H1 (cell line): ENCODE measurements at regions not wholly inside any gene's neighbourhood (a gene's known extent, or its start where the extent isn't known, plus 50 kb on each side); places are given as distances from the start of the nearest gene placed in this dataset.

Experiments
- CTCF ChIA-PET: fragments of 300-600 bp; sonication (Branson Sonifier 250); formaldehyde crosslinking; loops from one replicate; lab custom pipeline; 2021; ENCODE audit not compliant: partially characterized antibody; lab: Charles Lee
- POLR2A ChIA-PET: fragments of 300-600 bp; sonication (Branson Sonifier 250); formaldehyde crosslinking; loops from one replicate; lab custom pipeline; 2021; ENCODE audit warnings: inconsistent platforms; ENCODE audit not compliant: partially characterized antibody; lab: Charles Lee
- DNase-seq, 2 experiments: peaks; one replicate each; pipeline versions ENCODE4 v3.0.0 to v3.0.0-alpha.2; 2010 to 2022; ENCODE audit warnings: low spot score in 2 of 2, low read depth in 1 of 2, mixed read lengths in 1 of 2
- FAIRE-seq: peaks from 2 replicates; lab custom pipeline; 2011; peaks lifted over from hg19 to GRCh38; lab: Jason Lieb, UNC
- H2AFZ ChIP-seq: 2 replicates; pipeline ENCODE4 v1.8.1; 2012; ENCODE audit warnings: low read length, inconsistent platforms
- H2AK5ac ChIP-seq: 2 replicates; pipeline ENCODE4 v1.6.1; 2013; ENCODE audit warnings: low read depth, low read length
- H2BK120ac ChIP-seq: replicated peaks from 2 replicates; pipeline ENCODE3; 2013; ENCODE audit warnings: low read depth, low read length, inconsistent platforms
- H2BK12ac ChIP-seq: 2 replicates; pipeline ENCODE4 v1.6.1; 2013; ENCODE audit warnings: low read depth, low read length
- H2BK15ac ChIP-seq: 2 replicates; pipeline ENCODE4 v1.6.1; 2013; ENCODE audit warnings: low read length
- H2BK20ac ChIP-seq: 2 replicates; pipeline ENCODE4 v1.6.1; 2013; ENCODE audit warnings: low read length
- H2BK5ac ChIP-seq: 2 replicates; pipeline ENCODE4 v1.6.1; 2013; ENCODE audit warnings: low read depth, low read length
- H3K14ac ChIP-seq: 2 replicates; pipeline ENCODE4 v1.6.1; 2013; ENCODE audit warnings: inconsistent platforms; ENCODE audit not compliant: insufficient read length
- H3K18ac ChIP-seq: 2 replicates; pipeline ENCODE4 v1.6.1; 2013; ENCODE audit warnings: low read length; ENCODE audit errors: extremely low read depth
- H3K23ac ChIP-seq: 2 replicates; pipeline ENCODE4 v1.6.1; 2013; ENCODE audit warnings: inconsistent platforms; ENCODE audit not compliant: insufficient read length
- H3K23me2 ChIP-seq: 2 replicates; pipeline ENCODE4 v1.6.1; 2013; ENCODE audit warnings: low read depth, low read length
- H3K27ac ChIP-seq: 2 replicates; pipeline ENCODE4 v1.6.1; 2011; ENCODE audit warnings: low read depth, low read length, inconsistent platforms
- H3K27me3 ChIP-seq, 4 experiments: replicated peaks in 1 of 4; 1 replicate in 1 of 4; 2 replicates in 3 of 4; pipeline versions ENCODE4 v1.6.1 to v1.8.1; 2011 to 2013; ENCODE audit warnings: low read length in 3 of 4, mild to moderate bottlenecking in 3 of 4, inconsistent platforms in 2 of 4, mixed read lengths in 2 of 4, moderate library complexity in 1 of 4; ENCODE audit not compliant: control insufficient read depth in 3 of 4, insufficient read depth in 3 of 4; ENCODE audit errors: extremely low read depth in 1 of 4
- H3K36me3 ChIP-seq, 4 experiments: 2 replicates each; pipeline versions ENCODE4 v1.6.1 to v1.8.1; 2011 to 2013; ENCODE audit warnings: mild to moderate bottlenecking in 4 of 4, low read length in 3 of 4, moderate library complexity in 2 of 4, control low read depth in 1 of 4, inconsistent platforms in 1 of 4; ENCODE audit not compliant: insufficient read depth in 4 of 4, control insufficient read depth in 2 of 4
- H3K4ac ChIP-seq: replicated peaks from 2 replicates; pipeline ENCODE3; 2013; ENCODE audit warnings: low read length, low read depth, mixed read lengths, inconsistent platforms; ENCODE audit not compliant: insufficient read length
- H3K4me1 ChIP-seq, 4 experiments: replicated peaks in 1 of 4; 1 replicate in 1 of 4; 2 replicates in 3 of 4; pipeline versions ENCODE4 v1.6.1 to v1.8.1; 2011 to 2013; ENCODE audit warnings: low read length in 3 of 4, inconsistent platforms in 2 of 4, mixed read lengths in 1 of 4; ENCODE audit not compliant: insufficient read depth in 4 of 4, control insufficient read depth in 3 of 4
- H3K4me2 ChIP-seq, 2 experiments: 2 replicates each; pipeline versions ENCODE4 v1.6.1 to v1.8.1; 2011 to 2013; ENCODE audit warnings: low read depth in 2 of 2, low read length in 2 of 2, control low read depth in 1 of 2, inconsistent platforms in 1 of 2, mild to moderate bottlenecking in 1 of 2; ENCODE audit not compliant: insufficient read depth in 1 of 2
- H3K4me3 ChIP-seq, 4 experiments: fragments of 200-600, 300-600 bp in 1 of 4; sonication (generic), shearing (Covaris generic), sonication (Bioruptor Twin) in 1 of 4; 2 replicates each; pipeline versions ENCODE4 v1.5.1 to v1.8.1; 2011 to 2016; ENCODE audit warnings: low read length in 4 of 4, low read depth in 3 of 4, control low read depth in 2 of 4, inconsistent platforms in 2 of 4, mild to moderate bottlenecking in 2 of 4, mixed read lengths in 1 of 4, moderate library complexity in 1 of 4; ENCODE audit not compliant: insufficient read depth in 2 of 4; ENCODE audit errors: extremely low read depth in 1 of 4
- H3K56ac ChIP-seq: replicated peaks from 2 replicates; pipeline ENCODE3; 2013; ENCODE audit warnings: low read depth, mild to moderate bottlenecking, mixed read lengths, low read length, inconsistent platforms; ENCODE audit not compliant: insufficient read length
- H3K79me1 ChIP-seq: 2 replicates; pipeline ENCODE4 v1.6.1; 2013; ENCODE audit warnings: low read depth, low read length, control low read depth
- H3K79me2 ChIP-seq, 2 experiments: 2 replicates each; pipeline versions ENCODE4 v1.6.1 to v1.8.1; 2012 to 2013; ENCODE audit warnings: low read length in 2 of 2, mild to moderate bottlenecking in 2 of 2, inconsistent platforms in 1 of 2; ENCODE audit not compliant: insufficient read depth in 2 of 2, control insufficient read depth in 1 of 2
- H3K9ac ChIP-seq, 4 experiments: replicated peaks in 1 of 4; 1 replicate in 1 of 4; 2 replicates in 3 of 4; pipeline versions ENCODE4 v1.6.1 to v1.8.1; 2011 to 2013; ENCODE audit warnings: low read depth in 3 of 4, low read length in 3 of 4, control low read depth in 2 of 4, mild to moderate bottlenecking in 2 of 4, moderate library complexity in 2 of 4, inconsistent platforms in 1 of 4; ENCODE audit errors: extremely low read depth in 1 of 4
- H3K9me3 ChIP-seq, 2 experiments: 2 replicates each; pipeline versions ENCODE4 v1.6.1 to v1.8.1; 2012 to 2013; ENCODE audit warnings: mild to moderate bottlenecking in 2 of 2, moderate library complexity in 2 of 2, control low read depth in 1 of 2, inconsistent platforms in 1 of 2, low read depth in 1 of 2, low read length in 1 of 2, mixed read lengths in 1 of 2; ENCODE audit not compliant: insufficient read depth in 2 of 2
- H4K20me1 ChIP-seq, 2 experiments: replicated peaks in 1 of 2; 2 replicates each; pipeline versions ENCODE3 to v1.8.1; 2011 to 2013; ENCODE audit warnings: inconsistent platforms in 2 of 2, low read length in 2 of 2, mild to moderate bottlenecking in 1 of 2; ENCODE audit not compliant: insufficient read depth in 2 of 2, control insufficient read depth in 1 of 2
- H4K5ac ChIP-seq: 2 replicates; pipeline ENCODE4 v1.6.1; 2013; ENCODE audit warnings: low read length, low read depth, mixed read lengths, inconsistent platforms; ENCODE audit not compliant: insufficient read length
- H4K8ac ChIP-seq: 2 replicates; pipeline ENCODE4 v1.8.0; 2013; ENCODE audit warnings: mild to moderate bottlenecking, moderate library complexity, low read length, inconsistent platforms; ENCODE audit not compliant: insufficient read depth; ENCODE audit errors: extremely low read depth
- H4K91ac ChIP-seq: replicated peaks from 2 replicates; pipeline ENCODE3; 2013; ENCODE audit warnings: low read length, mixed read lengths, inconsistent platforms; ENCODE audit not compliant: insufficient read length
- CHD1 ChIP-seq: IDR thresholded peaks from 2 replicates; pipeline ENCODE4 v1.6.1; 2012; ENCODE audit warnings: low read depth, low read length, improper control_type of control experiment
- POLR2AphosphoS5 ChIP-seq: IDR thresholded peaks from 2 replicates; pipeline ENCODE4 v1.6.1; 2011; ENCODE audit warnings: low read depth, low read length
- RAD21 ChIP-seq, 2 experiments: IDR thresholded peaks in 1 of 2; conservative IDR thresholded peaks in 1 of 2; 2 replicates each; pipeline ENCODE4 v1.6.1; 2011; ENCODE audit warnings: low read depth in 2 of 2, low read length in 2 of 2, improper control_type of control experiment in 1 of 2, inconsistent platforms in 1 of 2, mild to moderate bottlenecking in 1 of 2, moderate library complexity in 1 of 2
- SIN3A ChIP-seq, 2 experiments: IDR thresholded peaks in 1 of 2; conservative IDR thresholded peaks in 1 of 2; 2 replicates each; pipeline ENCODE4 v1.6.1; 2011 to 2012; ENCODE audit warnings: low read length in 2 of 2, improper control_type of control experiment in 1 of 2, low read depth in 1 of 2, mild to moderate bottlenecking in 1 of 2
- SP1 ChIP-seq: IDR thresholded peaks from 2 replicates; pipeline ENCODE4 v1.6.1; 2011; ENCODE audit warnings: low read depth, low read length
- SRF ChIP-seq: IDR thresholded peaks from 2 replicates; pipeline ENCODE4 v1.6.1; 2011; ENCODE audit warnings: mild to moderate bottlenecking, low read depth, low read length, moderate library complexity
- TAF7 ChIP-seq: optimal IDR thresholded peaks from 2 replicates; pipeline ENCODE3; 2011; ENCODE audit warnings: low read depth, mild to moderate bottlenecking, inconsistent platforms, low read length, moderate library complexity, borderline replicate concordance
- TCF12 ChIP-seq: IDR thresholded peaks from 2 replicates; pipeline ENCODE4 v1.6.1; 2011; ENCODE audit warnings: low read depth, mild to moderate bottlenecking, low read length
- WGBS, 2 experiments: shearing (Covaris generic) in 1 of 2; methylation state at CpG; one replicate each; pipeline versions ENCODE4 v1.1.6 to v1.1.7; 2013 to 2015; ENCODE audit warnings: low lambda C conversion rate in 2 of 2, mixed read lengths in 2 of 2, inconsistent platforms in 1 of 2, low coverage in 1 of 2, missing lambda C conversion rate in 1 of 2; ENCODE audit not compliant: insufficient replicate concordance in 2 of 2, insufficient coverage in 1 of 2, insufficient read length in 1 of 2; ENCODE audit errors: extremely low coverage in 1 of 2, missing lambda C conversion rate in 1 of 2; 5-methylcytosine and 5-hydroxymethylcytosine counted together
- TF ChIP-seq, protein P1 (sequence below): IDR thresholded peaks from 2 replicates; pipeline ENCODE4 v1.6.1; 2012; ENCODE audit warnings: low read length, inconsistent platforms
- TF ChIP-seq, protein P2 (sequence below): IDR thresholded peaks from 2 replicates; pipeline ENCODE4 v1.6.1; 2012; ENCODE audit warnings: inconsistent platforms

DNA sequence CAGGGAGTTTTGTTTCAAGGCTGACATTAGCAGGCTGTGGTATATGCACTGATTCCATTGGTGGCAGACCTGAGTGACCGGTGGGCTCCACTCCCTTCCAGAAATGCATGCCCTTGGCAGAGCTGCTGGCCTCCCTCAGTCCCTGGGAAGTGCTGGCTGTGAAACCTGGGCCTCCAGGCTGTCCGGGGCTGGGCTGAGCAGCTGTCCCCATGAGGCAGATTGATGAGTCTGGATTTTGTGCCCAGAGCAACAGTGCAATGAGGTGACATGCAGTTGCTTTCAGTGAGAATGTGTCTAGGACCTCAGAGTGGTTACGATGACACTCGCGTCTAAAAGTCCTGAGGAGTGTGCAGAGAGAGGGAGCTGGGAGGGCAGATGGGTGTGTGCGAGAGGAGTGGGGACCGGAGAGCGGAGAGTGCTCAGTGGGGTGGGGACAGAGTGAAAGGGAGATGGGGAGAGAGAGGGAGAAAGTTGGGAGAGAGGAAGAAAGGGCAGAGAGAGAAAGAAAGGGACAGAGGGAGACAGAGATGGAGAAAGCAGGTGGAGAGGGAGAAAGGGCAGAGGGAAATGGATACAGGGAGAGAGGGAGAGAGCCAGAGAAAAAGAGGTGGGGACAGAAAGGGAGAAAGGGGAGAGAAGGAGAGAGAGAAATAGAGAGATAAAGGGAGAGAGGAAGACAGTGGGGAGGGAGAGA lies 978.3 kb downstream of the BRD1 start:
- Histone ChIP-seq H2BK5ac (no peak overlapping the region), H4K8ac (no peak overlapping the region), H3K18ac (no peak overlapping the region), H3K79me2 (no peaks in the 10 kb centered on the region), H3K23ac (no peak overlapping the region), H3K36me3 (no peaks in the 10 kb centered on the region), H2BK120ac (no peak overlapping the region), H2AFZ (no peak overlapping the region), H3K27ac (no peak overlapping the region), H2BK20ac (no peak overlapping the region), H3K56ac (no peak overlapping the region), H3K9me3 (no peaks in the 10 kb centered on the region), H4K20me1 (no peaks in the 10 kb centered on the region), H3K4ac (no peak overlapping the region), H3K23me2 (no peaks in the 10 kb centered on the region), H3K14ac (no peak overlapping the region), H4K5ac (no peak overlapping the region), H2AK5ac (no peak overlapping the region), H3K4me1 (no peaks in the 10 kb centered on the region), H3K27me3 (no peaks in the 10 kb centered on the region; a peak in 1 of 7 replicates), H3K4me3 (no peak overlapping the region), H2BK12ac (no peak overlapping the region), H3K79me1 (no peaks in the 10 kb centered on the region), H2BK15ac (no peak overlapping the region), H3K9ac (no peak overlapping the region), H4K91ac (no peak overlapping the region), H3K4me2 (no peak overlapping the region)
- no peak for FAIRE-seq
- TF ChIP-seq SP1: no peak
- TF ChIP-seq RAD21 (IDR thresholded peaks at IDR 0.05 in 1 of 2, conservative IDR thresholded peaks at IDR 0.05 in 1 of 2; ENCODE audit: low read depth in 2 of 2, low read length in 2 of 2): no peak
- TF ChIP-seq POLR2AphosphoS5: no peak
- TF ChIP-seq, protein P1, sequence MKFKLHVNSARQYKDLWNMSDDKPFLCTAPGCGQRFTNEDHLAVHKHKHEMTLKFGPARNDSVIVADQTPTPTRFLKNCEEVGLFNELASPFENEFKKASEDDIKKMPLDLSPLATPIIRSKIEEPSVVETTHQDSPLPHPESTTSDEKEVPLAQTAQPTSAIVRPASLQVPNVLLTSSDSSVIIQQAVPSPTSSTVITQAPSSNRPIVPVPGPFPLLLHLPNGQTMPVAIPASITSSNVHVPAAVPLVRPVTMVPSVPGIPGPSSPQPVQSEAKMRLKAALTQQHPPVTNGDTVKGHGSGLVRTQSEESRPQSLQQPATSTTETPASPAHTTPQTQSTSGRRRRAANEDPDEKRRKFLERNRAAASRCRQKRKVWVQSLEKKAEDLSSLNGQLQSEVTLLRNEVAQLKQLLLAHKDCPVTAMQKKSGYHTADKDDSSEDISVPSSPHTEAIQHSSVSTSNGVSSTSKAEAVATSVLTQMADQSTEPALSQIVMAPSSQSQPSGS: no peak
- TF ChIP-seq SIN3A (conservative IDR thresholded peaks at IDR 0.05 in 1 of 2, IDR thresholded peaks at IDR 0.05 in 1 of 2; ENCODE audit: low read depth in 1 of 2, low read length in 2 of 2): no peak
- TF ChIP-seq TCF12: no peak
- TF ChIP-seq TAF7: no peak
- TF ChIP-seq, protein P2, sequence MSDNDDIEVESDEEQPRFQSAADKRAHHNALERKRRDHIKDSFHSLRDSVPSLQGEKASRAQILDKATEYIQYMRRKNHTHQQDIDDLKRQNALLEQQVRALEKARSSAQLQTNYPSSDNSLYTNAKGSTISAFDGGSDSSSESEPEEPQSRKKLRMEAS: no peak
- no peak for TF ChIP-seq SRF
- no peak for TF ChIP-seq CHD1
- ChIA-PET POLR2A (interaction anchor here (2.2 kb wide), 1 partner anchor 11 kb away, joined by 6 read pairs; no protein-coding TSS in a partner anchor), CTCF (no interaction called here)
- WGBS, 2 experiments: 78% methylated on average over 8 of the region's 8 CpGs; no CpG with 5 or more reads in 1 of the 2 experiments
- no peak for DNase-seq
